ENCODE measurements at regions not wholly inside any gene's neighbourhood (a gene's known extent, or its start where the extent isn't known, plus 50 kb on each side); places are given as distances from the start of the nearest gene placed in this dataset.

GRCh38 chr16:60485872-60486489 lies 1550.3 kb downstream of the CDH8 start:
- Histone ChIP-seq H3K9me3 (no peaks in the 10 kb centered on the region), H3K4me3 (no peak overlapping the region)
- TF ChIP-seq Cebpa-rat (IDR thresholded peaks at IDR 0.05), result no peak

GRCh38 chr16:60484901-60485300 lies 1551.3 kb downstream of the CDH8 start:
- TF ChIP-seq Cebpa-rat (IDR thresholded peaks at IDR 0.05), result no peak
- H3K27ac ChIP-seq, result no peak overlapping the region
- no peaks in the 10 kb centered on the region for H3K27me3 ChIP-seq
- no peak overlapping the region for H3K4me3 ChIP-seq
- H3K9me3 ChIP-seq, result no peaks in the 10 kb centered on the region
- H3K36me3 ChIP-seq, result no peaks in the 10 kb centered on the region
- no peak overlapping the region for H3K9ac ChIP-seq
- H3K4me2 ChIP-seq, result no peak overlapping the region
- H4K20me1 ChIP-seq, result no peaks in the 10 kb centered on the region
- H3K4me1 ChIP-seq, result no peaks in the 10 kb centered on the region

More at GRCh38 chr16:60485872-60486489, 1550.3 kb downstream of the CDH8 start:
- Histone ChIP-seq H4K20me1 (no peaks in the 10 kb centered on the region), H3K27me3 (no peaks in the 10 kb centered on the region), H3K4me2 (no peak overlapping the region), H3K9ac (no peak overlapping the region), H3K4me1 (no peaks in the 10 kb centered on the region), H3K36me3 (no peaks in the 10 kb centered on the region), H3K27ac (no peak overlapping the region)

- Histone ChIP-seq H3K9me3 (no peaks in the 10 kb centered on the region), H3K4me1 (no peaks in the 10 kb centered on the region), H3K4me3 (no peak overlapping the region), H4K20me1 (no peaks in the 10 kb centered on the region), H3K4me2 (no peak overlapping the region), H3K27ac (no peak overlapping the region), H3K9ac (no peak overlapping the region), H3K27me3 (no peaks in the 10 kb centered on the region), H3K36me3 (no peaks in the 10 kb centered on the region)
- no peak for TF ChIP-seq Cebpa-rat (IDR thresholded peaks at IDR 0.05)
Measured at GRCh38 chr16:60481591-60481990, 1554.6 kb downstream of the CDH8 start.

- Histone ChIP-seq H3K4me2 (no peak overlapping the region), H4K20me1 (no peaks in the 10 kb centered on the region), H3K9me3 (no peaks in the 10 kb centered on the region), H3K27ac (no peak overlapping the region), H3K4me3 (no peak overlapping the region), H3K9ac (no peak overlapping the region), H3K27me3 (no peaks in the 10 kb centered on the region), H3K4me1 (no peaks in the 10 kb centered on the region), H3K36me3 (no peaks in the 10 kb centered on the region)
- no peak for TF ChIP-seq Cebpa-rat (IDR thresholded peaks at IDR 0.05)
Measured at GRCh38 chr16:60478810-60479209, 1557.4 kb downstream of the CDH8 start.

GRCh38 chr16:60463986-60464385 lies 1572.3 kb downstream of the CDH8 start:
- Histone ChIP-seq H3K9me3 (no peaks in the 10 kb centered on the region), H3K9ac (no peak overlapping the region), H3K4me3 (no peak overlapping the region), H3K27me3 (no peaks in the 10 kb centered on the region), H3K4me2 (no peak overlapping the region), H3K27ac (no peak overlapping the region), H3K36me3 (no peaks in the 10 kb centered on the region), H3K4me1 (no peaks in the 10 kb centered on the region), H4K20me1 (no peaks in the 10 kb centered on the region)
- TF ChIP-seq Cebpa-rat (IDR thresholded peaks at IDR 0.05), result no peak

- H3K27me3 ChIP-seq, result no peaks in the 10 kb centered on the region
- H3K9ac ChIP-seq, result no peak overlapping the region
- TF ChIP-seq Cebpa-rat (IDR thresholded peaks at IDR 0.05), result no peak
- no peaks in the 10 kb centered on the region for H4K20me1 ChIP-seq
- H3K36me3 ChIP-seq, result no peaks in the 10 kb centered on the region
- no peak overlapping the region for H3K4me3 ChIP-seq
- H3K27ac ChIP-seq, result no peak overlapping the region
- H3K4me2 ChIP-seq, result no peak overlapping the region
- no peaks in the 10 kb centered on the region for H3K4me1 ChIP-seq
- H3K9me3 ChIP-seq, result no peaks in the 10 kb centered on the region
Measured at GRCh38 chr16:60459463-60459862, 1576.8 kb downstream of the CDH8 start.

- Histone ChIP-seq H3K4me2 (no peak overlapping the region), H3K9me3 (no peaks in the 10 kb centered on the region), H4K20me1 (no peaks in the 10 kb centered on the region), H3K36me3 (no peaks in the 10 kb centered on the region), H3K4me1 (no peaks in the 10 kb centered on the region), H3K27me3 (no peaks in the 10 kb centered on the region), H3K27ac (no peak overlapping the region), H3K9ac (no peak overlapping the region), H3K4me3 (no peak overlapping the region)
- no peak for TF ChIP-seq Cebpa-rat (IDR thresholded peaks at IDR 0.05)
Measured at GRCh38 chr16:60458255-60458654, 1578.0 kb downstream of the CDH8 start.

- Histone ChIP-seq H3K4me1 (no peaks in the 10 kb centered on the region), H3K27me3 (no peaks in the 10 kb centered on the region), H3K36me3 (no peaks in the 10 kb centered on the region), H3K27ac (no peak overlapping the region), H3K9me3 (no peaks in the 10 kb centered on the region), H3K4me2 (no peak overlapping the region), H3K4me3 (no peak overlapping the region), H4K20me1 (no peaks in the 10 kb centered on the region), H3K9ac (no peak overlapping the region)
- TF ChIP-seq Cebpa-rat (IDR thresholded peaks at IDR 0.05), result no peak
Measured at GRCh38 chr16:60452646-60453045, 1583.6 kb downstream of the CDH8 start.

- H3K36me3 ChIP-seq, result no peaks in the 10 kb centered on the region
- TF ChIP-seq Cebpa-rat (IDR thresholded peaks at IDR 0.05), result no peak
- H3K27me3 ChIP-seq, result no peaks in the 10 kb centered on the region
- H3K4me3 ChIP-seq, result no peak overlapping the region
- no peak overlapping the region for H3K4me2 ChIP-seq
- no peak overlapping the region for H3K27ac ChIP-seq
- no peaks in the 10 kb centered on the region for H4K20me1 ChIP-seq
- H3K9ac ChIP-seq, result no peak overlapping the region
- no peaks in the 10 kb centered on the region for H3K9me3 ChIP-seq
- no peaks in the 10 kb centered on the region for H3K4me1 ChIP-seq
Measured at GRCh38 chr16:60438894-60439293, 1597.3 kb downstream of the CDH8 start.

GRCh38 chr16:60432472-60432871 lies 1603.8 kb downstream of the CDH8 start:
- no peaks in the 10 kb centered on the region for H3K9me3 ChIP-seq
- no peaks in the 10 kb centered on the region for H3K27me3 ChIP-seq
- H3K27ac ChIP-seq, result no peak overlapping the region
- H3K9ac ChIP-seq, result no peak overlapping the region
- no peak for TF ChIP-seq Cebpa-rat (IDR thresholded peaks at IDR 0.05)
- H3K36me3 ChIP-seq, result no peaks in the 10 kb centered on the region
- no peaks in the 10 kb centered on the region for H3K4me1 ChIP-seq
- no peaks in the 10 kb centered on the region for H4K20me1 ChIP-seq
- no peak overlapping the region for H3K4me3 ChIP-seq
- H3K4me2 ChIP-seq, result no peak overlapping the region

- Histone ChIP-seq H3K27me3 (no peaks in the 10 kb centered on the region), H3K9ac (no peak overlapping the region), H3K27ac (no peak overlapping the region), H3K4me1 (no peaks in the 10 kb centered on the region), H3K4me2 (no peak overlapping the region), H3K4me3 (no peak overlapping the region), H4K20me1 (no peaks in the 10 kb centered on the region), H3K9me3 (no peaks in the 10 kb centered on the region), H3K36me3 (no peaks in the 10 kb centered on the region)
- TF ChIP-seq Cebpa-rat (IDR thresholded peaks at IDR 0.05), result no peak
Measured at GRCh38 chr16:60419859-60420258, 1616.4 kb downstream of the CDH8 start.
